Cardiac muscle cell (in vitro differentiated cells and primary cell): ENCODE measurements at regions not wholly inside any gene's neighbourhood (a gene's known extent, or its start where the extent isn't known, plus 50 kb on each side); places are given as distances from the start of the nearest gene placed in this dataset.

Source experiments
- DNase-seq, 2 donors: peaks; one replicate each; pipeline versions ENCODE4 v3.0.0 to v3.0.0-alpha.2; 2010 to 2017; ENCODE audit warnings: low read depth in 1 of 2, low spot score in 1 of 2
- H3K27ac ChIP-seq: fragments of 200-600 bp; sonication (generic); 2 replicates; pipeline ENCODE4 v1.5.1; 2016
- H3K27me3 ChIP-seq: fragments of 200-600 bp; sonication (generic); 2 replicates; pipeline ENCODE4 v1.6.0; 2016; ENCODE audit warnings: control low read depth
- H3K36me3 ChIP-seq: fragments of 200-600 bp; sonication (generic); 2 replicates; pipeline ENCODE4 v1.5.1; 2016; ENCODE audit warnings: control low read depth
- H3K4me1 ChIP-seq: fragments of 200-600 bp; sonication (generic); 2 replicates; pipeline ENCODE4 v1.8.1; 2017; ENCODE audit warnings: low read depth, mild to moderate bottlenecking, mixed run types
- H3K4me3 ChIP-seq: fragments of 200-600 bp; sonication (generic); 2 replicates; pipeline ENCODE4 v1.5.1; 2016; ENCODE audit warnings: mild to moderate bottlenecking
- H3K9me3 ChIP-seq: fragments of 200-600 bp; sonication (generic); 2 replicates; pipeline ENCODE4 v1.5.1; 2017; ENCODE audit warnings: low read depth, mild to moderate bottlenecking, control low read depth
- CTCF ChIP-seq: IDR thresholded peaks from 2 replicates; pipeline ENCODE4 v1.5.1; 2012; ENCODE audit warnings: low read depth, mild to moderate bottlenecking, low read length

GRCh38 chr1:8134546-8135235 lies 108.6 kb upstream of the ERRFI1 start:
- Histone ChIP-seq H3K27ac (no peak overlapping the region), H3K4me1 (peaks cover 10% of the 10 kb centered on the region), H3K27me3 (no peaks in the 10 kb centered on the region), H3K4me3 (no peak overlapping the region), H3K36me3 (no peaks in the 10 kb centered on the region), H3K9me3 (no peaks in the 10 kb centered on the region)
- TF ChIP-seq CTCF, result no peak
- peak in 1 of 2 donors; percentile 66 for DNase-seq

GRCh38 chr1:8133657-8134430 lies 107.7 kb upstream of the ERRFI1 start:
- Histone ChIP-seq H3K27ac (no peak overlapping the region), H3K4me3 (no peak overlapping the region)
- DNase-seq, result peak; percentile 47 to 93

GRCh38 chr1:8133190-8133589 lies 107.1 kb upstream of the ERRFI1 start:
- Histone ChIP-seq H3K27me3 (no peaks in the 10 kb centered on the region), H3K4me3 (no peak overlapping the region), H3K27ac (no peak overlapping the region), H3K36me3 (no peaks in the 10 kb centered on the region), H3K4me1 (peaks cover 10% of the 10 kb centered on the region), H3K9me3 (no peaks in the 10 kb centered on the region)
- peak in 1 of 2 donors; percentile 44 for DNase-seq
- TF ChIP-seq CTCF, result no peak

More at GRCh38 chr1:8133657-8134430, 107.7 kb upstream of the ERRFI1 start:
- H3K9me3 ChIP-seq, result no peaks in the 10 kb centered on the region
- H3K36me3 ChIP-seq, result no peaks in the 10 kb centered on the region
- H3K27me3 ChIP-seq, result no peaks in the 10 kb centered on the region
- H3K4me1 ChIP-seq, result peaks cover 10% of the 10 kb centered on the region
- TF ChIP-seq CTCF, result no peak

- Histone ChIP-seq H3K9me3 (no peaks in the 10 kb centered on the region), H3K4me3 (no peak overlapping the region)
Measured at GRCh38 chr1:8127171-8127641, 101.1 kb upstream of the ERRFI1 start.

More at GRCh38 chr1:8127171-8127641, 101.1 kb upstream of the ERRFI1 start:
- no peaks in the 10 kb centered on the region for H3K4me1 ChIP-seq
- H3K27me3 ChIP-seq, result no peaks in the 10 kb centered on the region
- TF ChIP-seq CTCF, result no peak
- no peak overlapping the region for H3K27ac ChIP-seq
- no peaks in the 10 kb centered on the region for H3K36me3 ChIP-seq
- DNase-seq, result peak in 1 of 2 donors; percentile 23
